Ishikawa (cell line): ENCODE measurements at regions not wholly inside any gene's neighbourhood (a gene's known extent, or its start where the extent isn't known, plus 50 kb on each side); places are given as distances from the start of the nearest gene placed in this dataset.

Experiments
- CEBPB ChIP-seq: IDR thresholded peaks from 2 replicates; pipeline ENCODE4 v1.6.1; 2012
- CREB1 ChIP-seq: IDR thresholded peaks from 2 replicates; pipeline ENCODE4 v1.6.1; 2012; ENCODE audit warnings: low read depth
- EGR1 ChIP-seq: IDR thresholded peaks from 2 replicates; pipeline ENCODE4 v1.6.1; 2012
- EP300 ChIP-seq: IDR thresholded peaks from 2 replicates; pipeline ENCODE4 v1.6.1; 2012; ENCODE audit warnings: borderline replicate concordance
- FOXM1 ChIP-seq: IDR thresholded peaks from 2 replicates; pipeline ENCODE4 v1.6.1; 2012; ENCODE audit warnings: low read depth, borderline replicate concordance
- MAX ChIP-seq: IDR thresholded peaks from 2 replicates; pipeline ENCODE4 v1.6.1; 2012
- NFIC ChIP-seq: IDR thresholded peaks from 2 replicates; pipeline ENCODE4 v1.6.1; 2012
- RAD21 ChIP-seq: IDR thresholded peaks from 2 replicates; pipeline ENCODE4 v1.6.1; 2012; ENCODE audit warnings: low read depth
- REST ChIP-seq: IDR thresholded peaks from 2 replicates; pipeline ENCODE4 v1.6.1; 2012; ENCODE audit warnings: low read depth, mild to moderate bottlenecking
- TAF1 ChIP-seq: IDR thresholded peaks from 2 replicates; pipeline ENCODE4 v1.6.1; 2012; ENCODE audit warnings: low read depth, mild to moderate bottlenecking
- TCF12 ChIP-seq: IDR thresholded peaks from 2 replicates; pipeline ENCODE4 v1.6.1; 2012; ENCODE audit warnings: low read depth
- TEAD4 ChIP-seq: IDR thresholded peaks from 2 replicates; pipeline ENCODE4 v1.6.1; 2012
- USF1 ChIP-seq: IDR thresholded peaks from 2 replicates; pipeline ENCODE4 v1.6.1; 2012
- YY1 ChIP-seq: IDR thresholded peaks from 2 replicates; pipeline ENCODE4 v1.6.1; 2012; ENCODE audit warnings: low read depth
- ZBTB7A ChIP-seq: IDR thresholded peaks from 2 replicates; pipeline ENCODE4 v1.6.1; 2012; ENCODE audit warnings: low read depth

GRCh38 chr20:19880256-19881079 is 122.4 kb downstream of the RIN2 start:
- TF ChIP-seq MAX (no peak), TCF12 (no peak), CEBPB (no peak), USF1 (no peak), EGR1 (no peak), TEAD4 (no peak), CREB1 (no peak), TAF1 (no peak)

- no peak for TF ChIP-seq EP300
- no peak for TF ChIP-seq REST
- no peak for TF ChIP-seq TAF1
- no peak for TF ChIP-seq MAX
- TF ChIP-seq CEBPB, result no peak
- no peak for TF ChIP-seq TEAD4
- TF ChIP-seq TCF12, result no peak
- TF ChIP-seq USF1, result no peak
- TF ChIP-seq NFIC, result no peak
- TF ChIP-seq EGR1, result no peak
- no peak for TF ChIP-seq YY1
- no peak for TF ChIP-seq FOXM1
- no peak for TF ChIP-seq CREB1
- no peak for TF ChIP-seq ZBTB7A
- TF ChIP-seq RAD21, result no peak
Observed at GRCh38 chr20:19881080-19881840, 123.2 kb downstream of the RIN2 start.

GRCh38 chr20:19881990-19882389 is 123.9 kb downstream of the RIN2 start:
- TF ChIP-seq REST (no peak), TAF1 (no peak), RAD21 (no peak), ZBTB7A (no peak), YY1 (no peak), EP300 (no peak), FOXM1 (no peak)

- TF ChIP-seq CREB1, result no peak
- no peak for TF ChIP-seq CEBPB
- TF ChIP-seq TAF1, result no peak
- TF ChIP-seq RAD21, result no peak
- TF ChIP-seq EGR1, result no peak
- no peak for TF ChIP-seq TEAD4
- no peak for TF ChIP-seq USF1
- TF ChIP-seq ZBTB7A, result no peak
- no peak for TF ChIP-seq YY1
- TF ChIP-seq NFIC, result no peak
- TF ChIP-seq REST, result no peak
- TF ChIP-seq EP300, result no peak
- TF ChIP-seq FOXM1, result no peak
Observed at GRCh38 chr20:19882446-19882845, 124.4 kb downstream of the RIN2 start.
